SK-N-SH (cell line): ENCODE measurements at regions not wholly inside any gene's neighbourhood (a gene's known extent, or its start where the extent isn't known, plus 50 kb on each side); places are given as distances from the start of the nearest gene placed in this dataset.

Source experiments
- CTCF ChIA-PET: fragments of 300-600, 350-600 bp; formaldehyde crosslinking; extraction: SDS; loops from one replicate; lab custom pipeline; 2021; lab: Yijun Ruan, JAX
- POLR2A ChIA-PET: fragments of 350-600 bp; sonication (Branson Sonifier 250); formaldehyde crosslinking; extraction: SDS; loops from one replicate; lab custom pipeline; 2020; ENCODE audit warnings: antibody characterized with exemption, inconsistent platforms; lab: Yijun Ruan, JAX
- DNase-seq: peaks from one replicate; pipeline ENCODE4 v3.0.0; 2012
- H2AFZ ChIP-seq: fragments of 200-600 bp; sonication (generic); 2 replicates; pipeline ENCODE4 v1.8.1; 2016; ENCODE audit warnings: antibody characterized with exemption, mild to moderate bottlenecking, low read depth
- H3F3A ChIP-seq: fragments of 200-600 bp; sonication (generic); replicated peaks from 2 replicates; pipeline ENCODE3; 2016; ENCODE audit warnings: antibody characterized with exemption, mild to moderate bottlenecking; ENCODE audit not compliant: insufficient read depth
- H3K27ac ChIP-seq, 2 experiments: fragments of 200-500 bp in 1 of 2; fragments of 200-600 bp in 1 of 2; sonication (Bioruptor generic) in 1 of 2; sonication (generic), shearing (Covaris generic) in 1 of 2; 2 replicates each; pipeline versions ENCODE4 v1.5.1 to v1.6.1; 2014 to 2016; ENCODE audit warnings: low read depth in 2 of 2, inconsistent platforms in 1 of 2, low read length in 1 of 2, mild to moderate bottlenecking in 1 of 2, mixed read lengths in 1 of 2
- H3K27me3 ChIP-seq: fragments of 200-600 bp; sonication (generic), shearing (Covaris generic); 2 replicates; pipeline ENCODE4 v1.6.1; 2016; ENCODE audit warnings: mixed run types; ENCODE audit not compliant: insufficient read depth
- H3K36me3 ChIP-seq, 2 experiments: fragments of 200-500 bp in 1 of 2; fragments of 200-600 bp in 1 of 2; sonication (Bioruptor generic) in 1 of 2; sonication (generic) in 1 of 2; replicated peaks in 1 of 2; 2 replicates each; pipeline versions ENCODE3 to v1.5.1; 2014 to 2016; ENCODE audit warnings: low read length in 1 of 2, mild to moderate bottlenecking in 1 of 2; ENCODE audit not compliant: insufficient read depth in 2 of 2, control insufficient read depth in 1 of 2
- H3K4me1 ChIP-seq, 2 experiments: fragments of 200-500 bp in 1 of 2; fragments of 200-600 bp in 1 of 2; sonication (Bioruptor generic) in 1 of 2; sonication (generic), shearing (Covaris generic) in 1 of 2; 2 replicates each; pipeline versions ENCODE4 v1.5.1 to v1.6.1; 2014 to 2016; ENCODE audit warnings: low read depth in 1 of 2, low read length in 1 of 2, mixed run types in 1 of 2; ENCODE audit not compliant: insufficient read depth in 2 of 2, control insufficient read depth in 1 of 2
- H3K4me2 ChIP-seq: fragments of 200-600 bp; sonication (generic), shearing (Covaris generic); 2 replicates; pipeline ENCODE4 v1.6.1; 2017; ENCODE audit warnings: mixed run types
- H3K4me3 ChIP-seq, 2 experiments: fragments of 200-500 bp in 1 of 2; fragments of 200-600 bp in 1 of 2; sonication (Bioruptor generic) in 1 of 2; sonication (generic), shearing (Covaris generic) in 1 of 2; 2 replicates each; pipeline versions ENCODE4 v1.5.1 to v1.8.1; 2014 to 2016; ENCODE audit warnings: low read depth in 2 of 2, inconsistent platforms in 1 of 2, low read length in 1 of 2, mild to moderate bottlenecking in 1 of 2, mixed read lengths in 1 of 2, moderate library complexity in 1 of 2
- H3K79me2 ChIP-seq: fragments of 200-600 bp; sonication (generic); 2 replicates; pipeline ENCODE4 v1.8.1; 2017; ENCODE audit warnings: mild to moderate bottlenecking; ENCODE audit not compliant: insufficient read depth
- H3K9ac ChIP-seq: fragments of 200-600 bp; sonication (generic); 2 replicates; pipeline ENCODE4 v1.6.1; 2017; ENCODE audit warnings: mixed run types
- H3K9me2 ChIP-seq: fragments of 200-600 bp; sonication (generic); 2 replicates; pipeline ENCODE4 v1.6.1; 2017; ENCODE audit warnings: mixed run types
- H3K9me3 ChIP-seq: fragments of 200-600 bp; sonication (generic); 2 replicates; pipeline ENCODE4 v1.6.1; 2017; ENCODE audit warnings: mixed run types, mild to moderate bottlenecking, moderate library complexity
- H4K20me1 ChIP-seq: fragments of 200-600 bp; sonication (generic); 2 replicates; pipeline ENCODE4 v1.6.1; 2017; ENCODE audit warnings: mild to moderate bottlenecking, mixed run types; ENCODE audit not compliant: insufficient read depth
- CHD2 ChIP-seq: fragments of 150-350 bp; IDR thresholded peaks from 2 replicates; pipeline ENCODE4 v1.6.1; 2018; ENCODE audit warnings: low read length; ENCODE audit not compliant: partially characterized antibody
- CTCF ChIP-seq: fragments of 200-600 bp; sonication (generic); IDR thresholded peaks from 2 replicates; pipeline ENCODE4 v1.6.1; 2017; ENCODE audit warnings: antibody characterized with exemption, mild to moderate bottlenecking, moderate library complexity
- FOXM1 ChIP-seq: IDR thresholded peaks from 2 replicates; pipeline ENCODE4 v1.4.0; 2012; ENCODE audit warnings: low read depth, mild to moderate bottlenecking
- GABPA ChIP-seq: IDR thresholded peaks from 2 replicates; pipeline ENCODE4 v1.4.0; 2012; ENCODE audit warnings: low read depth, mild to moderate bottlenecking
- MEF2A ChIP-seq: IDR thresholded peaks from 2 replicates; pipeline ENCODE4 v1.4.0; 2012; ENCODE audit warnings: low read depth, borderline replicate concordance
- NFIC ChIP-seq: IDR thresholded peaks from 2 replicates; pipeline ENCODE4 v1.4.0; 2012; ENCODE audit warnings: borderline replicate concordance
- NRF1 ChIP-seq: IDR thresholded peaks from 2 replicates; pipeline ENCODE4 v1.6.1; 2012; ENCODE audit warnings: low read depth, mild to moderate bottlenecking, low read length
- PBX3 ChIP-seq: IDR thresholded peaks from 2 replicates; pipeline ENCODE4; 2012
- RAD21 ChIP-seq: IDR thresholded peaks from 2 replicates; pipeline ENCODE4 v1.6.1; 2012; ENCODE audit warnings: mild to moderate bottlenecking, low read length
- RXRA ChIP-seq: IDR thresholded peaks from 2 replicates; pipeline ENCODE4 v1.4.0; 2012; ENCODE audit warnings: low read depth, mild to moderate bottlenecking, borderline replicate concordance
- SIN3A ChIP-seq: IDR thresholded peaks from 2 replicates; pipeline ENCODE4 v1.6.1; 2012; ENCODE audit warnings: low read depth, mild to moderate bottlenecking, low read length, moderate library complexity, borderline replicate concordance
- SMC3 ChIP-seq: IDR thresholded peaks from 2 replicates; pipeline ENCODE4 v1.6.1; 2012; ENCODE audit warnings: low read depth, low read length, improper control_type of control experiment
- TCF12 ChIP-seq: IDR thresholded peaks from 2 replicates; pipeline ENCODE4 v1.4.0; 2012
- TEAD4 ChIP-seq: IDR thresholded peaks from 2 replicates; pipeline ENCODE4 v1.4.0; 2012; ENCODE audit warnings: mild to moderate bottlenecking, borderline replicate concordance; ENCODE audit not compliant: insufficient read depth
- YY1 ChIP-seq: IDR thresholded peaks from 2 replicates; pipeline ENCODE4 v1.4.0; 2012; ENCODE audit warnings: low read depth, mild to moderate bottlenecking
- ZBTB33 ChIP-seq: IDR thresholded peaks from 2 replicates; pipeline ENCODE4 v1.4.0; 2012; ENCODE audit warnings: low read depth, borderline replicate concordance
- WGBS: methylation state at CpG from one replicate; pipeline ENCODE4 v1.1.6; 2017; ENCODE audit warnings: low lambda C conversion rate; 5-methylcytosine and 5-hydroxymethylcytosine counted together
- TF ChIP-seq, protein P1 (sequence below): IDR thresholded peaks from 2 replicates; pipeline ENCODE4 v1.6.1; 2012; ENCODE audit warnings: mild to moderate bottlenecking, low read depth, low read length, moderate library complexity
- TF ChIP-seq, protein P2 (sequence below): IDR thresholded peaks from 2 replicates; pipeline ENCODE4 v1.4.0; 2012; ENCODE audit warnings: low read depth, borderline replicate concordance

GRCh38 chr15:60204131-60204885 is 193.5 kb downstream of the ANXA2 start:
- no peaks in the 10 kb centered on the region for H3K9me3 ChIP-seq
- no peak overlapping the region for H3K4me2 ChIP-seq
- no peak overlapping the region for H2AFZ ChIP-seq
- no peaks in the 10 kb centered on the region for H3K36me3 ChIP-seq
- 5% methylated on average over 11 of the region's 11 CpGs for WGBS
- no peak overlapping the region for H3K27ac ChIP-seq
- H3K9me2 ChIP-seq = no peaks in the 10 kb centered on the region
- H3K79me2 ChIP-seq = no peaks in the 10 kb centered on the region
- ChIA-PET POLR2A (no interaction called here), CTCF (no interaction called here)
- H3K27me3 ChIP-seq = peaks cover 30% of the 10 kb centered on the region
- H3K4me1 ChIP-seq = no peaks in the 10 kb centered on the region
- no peaks in the 10 kb centered on the region for H4K20me1 ChIP-seq
- no peak overlapping the region for H3K9ac ChIP-seq
- TF ChIP-seq ZBTB33 (no peak), CTCF (no peak), RXRA (no peak), TEAD4 (no peak), MEF2A (no peak), NFIC (no peak), SMC3 (no peak), NRF1 (no peak), TCF12 (no peak), SIN3A (no peak), CHD2 (no peak), PBX3 (no peak), FOXM1 (no peak), RAD21 (no peak), GABPA (no peak), YY1 (no peak)
- TF ChIP-seq, protein P1, sequence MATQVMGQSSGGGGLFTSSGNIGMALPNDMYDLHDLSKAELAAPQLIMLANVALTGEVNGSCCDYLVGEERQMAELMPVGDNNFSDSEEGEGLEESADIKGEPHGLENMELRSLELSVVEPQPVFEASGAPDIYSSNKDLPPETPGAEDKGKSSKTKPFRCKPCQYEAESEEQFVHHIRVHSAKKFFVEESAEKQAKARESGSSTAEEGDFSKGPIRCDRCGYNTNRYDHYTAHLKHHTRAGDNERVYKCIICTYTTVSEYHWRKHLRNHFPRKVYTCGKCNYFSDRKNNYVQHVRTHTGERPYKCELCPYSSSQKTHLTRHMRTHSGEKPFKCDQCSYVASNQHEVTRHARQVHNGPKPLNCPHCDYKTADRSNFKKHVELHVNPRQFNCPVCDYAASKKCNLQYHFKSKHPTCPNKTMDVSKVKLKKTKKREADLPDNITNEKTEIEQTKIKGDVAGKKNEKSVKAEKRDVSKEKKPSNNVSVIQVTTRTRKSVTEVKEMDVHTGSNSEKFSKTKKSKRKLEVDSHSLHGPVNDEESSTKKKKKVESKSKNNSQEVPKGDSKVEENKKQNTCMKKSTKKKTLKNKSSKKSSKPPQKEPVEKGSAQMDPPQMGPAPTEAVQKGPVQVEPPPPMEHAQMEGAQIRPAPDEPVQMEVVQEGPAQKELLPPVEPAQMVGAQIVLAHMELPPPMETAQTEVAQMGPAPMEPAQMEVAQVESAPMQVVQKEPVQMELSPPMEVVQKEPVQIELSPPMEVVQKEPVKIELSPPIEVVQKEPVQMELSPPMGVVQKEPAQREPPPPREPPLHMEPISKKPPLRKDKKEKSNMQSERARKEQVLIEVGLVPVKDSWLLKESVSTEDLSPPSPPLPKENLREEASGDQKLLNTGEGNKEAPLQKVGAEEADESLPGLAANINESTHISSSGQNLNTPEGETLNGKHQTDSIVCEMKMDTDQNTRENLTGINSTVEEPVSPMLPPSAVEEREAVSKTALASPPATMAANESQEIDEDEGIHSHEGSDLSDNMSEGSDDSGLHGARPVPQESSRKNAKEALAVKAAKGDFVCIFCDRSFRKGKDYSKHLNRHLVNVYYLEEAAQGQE = no peak
- TF ChIP-seq, protein P2, sequence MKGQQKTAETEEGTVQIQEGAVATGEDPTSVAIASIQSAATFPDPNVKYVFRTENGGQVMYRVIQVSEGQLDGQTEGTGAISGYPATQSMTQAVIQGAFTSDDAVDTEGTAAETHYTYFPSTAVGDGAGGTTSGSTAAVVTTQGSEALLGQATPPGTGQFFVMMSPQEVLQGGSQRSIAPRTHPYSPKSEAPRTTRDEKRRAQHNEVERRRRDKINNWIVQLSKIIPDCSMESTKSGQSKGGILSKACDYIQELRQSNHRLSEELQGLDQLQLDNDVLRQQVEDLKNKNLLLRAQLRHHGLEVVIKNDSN = no peak
- no peak overlapping the region for H3K4me3 ChIP-seq
- no peaks in the 10 kb centered on the region for H3F3A ChIP-seq
- no peak for DNase-seq
